GM18517 (cell line): ENCODE measurements at regions not wholly inside any gene's neighbourhood (a gene's known extent, or its start where the extent isn't known, plus 50 kb on each side); places are given as distances from the start of the nearest gene placed in this dataset.

Experiments used
- ATAC-seq: cut with Tn5 transposase; IDR thresholded peaks from one replicate; pipeline ENCODE4 v1.9.1; 2021; ENCODE audit warnings: mild to moderate bottlenecking, moderate library complexity; ENCODE audit not compliant: unreplicated experiment

GRCh38 chr3:188054541-188054940 is 99.4 kb upstream of the LPP start:
- ATAC-seq = no peak

DNA sequence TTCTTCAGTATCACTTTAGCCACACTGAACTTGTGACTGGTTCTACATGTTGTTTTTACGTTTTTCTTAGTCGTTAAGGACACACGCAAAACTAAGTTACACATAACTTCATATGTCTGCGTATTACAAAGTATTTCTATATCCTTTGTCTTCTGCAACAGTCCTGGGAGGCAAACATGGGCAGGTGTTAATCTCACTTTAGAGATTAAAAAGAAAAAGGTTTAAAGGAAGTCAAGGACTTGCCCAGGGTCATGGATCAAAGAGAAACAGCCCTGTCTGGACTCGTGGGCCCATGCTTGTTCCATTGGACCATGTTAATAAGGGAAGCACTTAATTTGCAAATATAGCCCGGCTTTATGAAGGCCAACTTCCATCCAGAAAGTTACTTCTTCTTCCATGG is 98.6 kb upstream of the LPP start:
- ATAC-seq = no peak

- ATAC-seq = no peak
Observed at GRCh38 chr3:188057124-188057523, 96.8 kb upstream of the LPP start.

GRCh38 chr3:188058569-188059184 is 95.3 kb upstream of the LPP start:
- no peak for ATAC-seq

DNA sequence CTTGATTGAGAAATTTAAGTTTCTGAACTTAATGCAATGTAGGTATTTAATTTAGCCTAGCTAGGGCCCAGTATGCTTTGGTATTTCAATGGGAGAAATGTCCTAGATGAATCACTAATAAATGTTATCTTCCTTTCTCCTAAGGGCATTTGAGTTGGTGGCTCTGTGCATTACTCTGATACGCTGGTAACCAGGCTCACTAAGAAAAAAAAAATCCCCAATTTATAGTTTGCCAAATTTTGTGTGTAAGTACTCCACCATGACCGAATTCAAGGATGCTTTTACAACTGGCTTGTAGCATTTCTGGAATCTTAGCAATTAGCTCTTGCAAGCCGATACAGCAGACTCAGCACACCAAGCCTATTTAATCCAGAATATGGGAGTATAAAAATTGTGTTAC is 94.6 kb upstream of the LPP start:
- ATAC-seq = no peak

DNA sequence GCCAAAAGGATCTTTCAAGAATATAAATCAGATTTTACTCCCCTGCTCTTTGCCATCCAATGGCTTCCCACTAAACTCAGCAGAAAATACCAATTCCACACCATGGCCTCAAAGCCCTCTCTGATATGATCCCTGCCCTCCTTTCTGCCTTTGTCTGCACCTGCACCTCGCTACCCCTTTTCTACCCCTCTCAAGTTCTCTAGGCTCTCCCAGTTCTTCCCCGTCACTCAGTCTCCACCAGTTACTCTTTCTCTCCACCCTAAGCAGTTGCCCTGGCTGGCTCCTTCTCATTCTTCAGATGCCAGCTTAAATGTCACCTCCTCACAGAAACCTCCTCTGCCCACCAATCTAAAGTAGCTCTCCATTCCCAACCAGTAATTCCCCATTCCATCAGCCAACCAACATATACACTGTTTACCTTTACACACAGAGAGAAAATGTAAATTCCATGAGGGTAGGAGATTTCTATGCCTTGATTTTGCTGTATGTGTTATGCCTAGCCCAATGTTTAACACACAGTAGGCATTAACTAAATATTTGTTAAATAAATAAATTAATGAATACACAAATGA is 93.6 kb upstream of the LPP start:
- ATAC-seq = no peak

- no peak for ATAC-seq
Observed at GRCh38 chr3:188060840-188061544, 93.0 kb upstream of the LPP start.

- no peak for ATAC-seq
Observed at GRCh38 chr3:188062216-188062615, 91.7 kb upstream of the LPP start.

- no peak for ATAC-seq
Observed at GRCh38 chr3:188064831-188065493, 89.0 kb upstream of the LPP start.

DNA sequence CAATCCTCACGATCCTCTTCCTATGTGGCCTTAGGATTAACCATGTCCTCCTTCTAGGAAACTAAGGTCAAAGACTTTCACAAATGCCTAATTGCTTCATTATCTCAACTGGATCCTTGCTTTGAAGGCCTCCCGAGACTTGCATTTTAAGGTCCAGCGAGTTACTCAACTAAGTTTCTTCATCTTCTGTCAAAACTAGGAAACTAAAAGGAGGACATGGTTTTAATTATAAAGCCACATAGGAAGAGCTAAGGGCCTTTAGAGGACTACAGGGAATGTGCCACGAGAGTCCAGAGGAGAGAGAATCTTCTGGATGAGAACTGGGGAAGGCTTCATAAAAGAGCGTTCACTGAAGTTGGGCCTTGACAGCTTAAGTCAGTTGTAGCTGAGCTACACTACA is 87.8 kb upstream of the LPP start:
- ATAC-seq = no peak

GRCh38 chr3:188067932-188068331 is 86.0 kb upstream of the LPP start:
- no peak for ATAC-seq

DNA sequence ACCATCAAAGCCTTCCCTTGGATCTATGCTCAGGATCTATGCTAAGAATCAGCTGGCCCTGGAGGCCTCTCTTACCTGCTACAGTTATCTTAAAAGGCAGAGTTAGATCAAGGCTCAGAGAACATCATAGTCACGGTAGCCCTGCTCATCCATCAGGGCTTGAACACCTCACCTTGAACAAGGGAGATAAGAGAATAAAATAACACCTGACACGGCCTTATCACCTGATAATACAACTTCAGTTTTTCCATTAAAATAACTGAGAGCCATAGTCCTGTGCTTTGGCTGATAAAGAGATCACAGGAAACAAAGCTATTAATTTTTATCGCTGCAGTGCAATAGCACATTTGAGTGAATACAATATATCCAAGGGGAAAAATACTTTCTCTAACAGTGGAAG is 85.6 kb upstream of the LPP start:
- no peak for ATAC-seq

DNA sequence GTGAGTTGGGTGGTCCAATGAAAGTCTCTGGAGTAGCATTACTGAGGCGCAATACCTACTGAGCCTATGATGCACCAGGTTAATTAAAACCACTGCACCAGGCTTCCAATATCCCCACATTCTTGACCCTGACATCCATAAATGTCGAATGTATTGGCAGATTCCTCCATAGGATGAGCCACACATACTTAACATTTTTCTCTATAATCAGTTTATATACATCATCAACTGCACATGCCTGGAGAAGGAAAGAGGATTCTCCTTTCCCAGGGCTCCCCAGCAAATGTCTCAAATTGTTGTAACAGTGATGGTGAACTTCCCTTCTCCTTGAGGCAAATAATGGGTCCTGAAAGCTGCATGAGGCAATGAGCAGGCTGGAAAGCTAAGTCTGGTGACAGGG is 82.3 kb upstream of the LPP start:
- ATAC-seq = no peak

DNA sequence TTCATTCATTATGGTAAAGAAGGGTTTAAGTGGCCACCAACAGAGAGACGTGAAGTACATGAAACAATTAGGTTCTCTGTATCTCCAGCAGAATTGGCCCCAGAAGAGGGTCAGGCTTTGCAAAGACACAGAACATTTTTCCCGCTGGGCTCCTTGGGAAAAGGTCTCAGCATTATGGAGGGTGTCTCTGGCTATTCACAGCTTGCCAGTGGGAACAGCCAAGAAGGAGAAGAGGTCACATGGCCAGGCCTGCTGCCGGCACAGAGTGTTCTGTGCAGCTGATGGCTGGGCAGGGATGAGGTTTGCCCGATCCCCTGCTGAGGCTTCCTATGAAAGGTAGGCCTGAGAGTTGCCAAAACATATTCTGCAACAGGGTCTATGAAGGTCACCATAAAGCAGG is 77.8 kb upstream of the LPP start:
- no peak for ATAC-seq

DNA sequence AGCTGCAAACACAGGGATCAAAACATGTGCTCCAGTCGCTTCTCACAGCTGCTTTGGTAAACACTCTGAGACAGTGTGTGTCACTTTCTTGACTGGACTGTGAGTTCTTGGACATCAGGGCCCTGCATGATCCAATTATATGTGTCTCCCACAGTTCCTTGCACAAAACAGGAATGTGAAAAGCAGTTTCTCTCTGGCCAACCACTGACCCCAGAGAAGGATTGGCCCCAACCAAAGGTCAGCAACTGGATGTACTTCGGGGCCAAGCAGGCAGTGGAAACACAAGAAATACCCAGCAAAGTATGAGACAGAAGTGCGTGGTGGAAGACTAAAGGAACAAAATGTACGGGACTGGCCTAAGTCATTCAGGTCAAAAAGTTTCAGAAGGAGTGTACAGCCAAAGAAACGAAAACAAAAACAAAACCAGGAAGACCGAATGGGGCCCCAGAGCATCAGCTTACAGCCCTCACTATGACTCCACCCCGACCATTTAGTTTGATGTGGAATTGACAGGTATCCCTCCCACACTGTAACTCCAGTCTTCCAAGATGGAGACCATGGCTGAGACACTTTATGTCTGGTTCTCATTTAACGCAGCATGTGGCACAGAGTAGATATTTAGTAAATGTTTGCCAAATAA is 76.7 kb upstream of the LPP start:
- no peak for ATAC-seq

GRCh38 chr3:188080091-188080490 is 73.9 kb upstream of the LPP start:
- no peak for ATAC-seq

- ATAC-seq = no peak
Observed at GRCh38 chr3:188082031-188082430, 71.9 kb upstream of the LPP start.

DNA sequence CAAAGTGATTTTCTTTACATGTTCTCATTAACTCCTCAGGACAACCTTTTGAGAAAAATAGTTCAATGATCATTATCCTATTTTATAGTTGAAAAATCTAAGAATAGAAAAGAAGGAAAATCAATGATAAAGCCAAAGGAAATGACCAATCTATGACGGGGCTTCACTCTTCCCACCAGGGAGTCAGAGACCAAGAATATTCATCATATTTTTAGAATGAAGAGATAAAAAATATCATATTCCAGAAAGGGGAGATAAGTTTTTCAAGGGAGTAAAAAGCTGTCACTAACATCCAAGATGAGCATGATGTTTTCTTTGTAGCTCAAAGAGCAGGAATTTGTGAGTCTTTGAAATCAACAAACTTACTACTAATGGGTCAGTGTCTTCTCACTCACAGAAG is 71.5 kb upstream of the LPP start:
- ATAC-seq = no peak

- ATAC-seq = no peak
Observed at GRCh38 chr3:188083011-188083410, 70.9 kb upstream of the LPP start.

- ATAC-seq = no peak
Observed at GRCh38 chr3:188084752-188085583, 69.0 kb upstream of the LPP start.
